ENCODE measurements at regions not wholly inside any gene's neighbourhood (a gene's known extent, or its start where the extent isn't known, plus 50 kb on each side); places are given as distances from the start of the nearest gene placed in this dataset.
A peak's percentile ranks its signal among the peaks of the same experiment; 100 is the strongest.
"Not testable (repeated sequence)": the region's sequence is repeated elsewhere in the genome, so short reads cannot be mapped to it uniquely, and the experiment has no call there.

- peak; percentile 55 for DNase-seq (ENCODE audit: low read depth)
These were observed 61.9 kb upstream of the ATP12A start for GRCh38 chr13:24618011-24618955.

- DNase-seq (ENCODE audit: low read depth) = no peak
These were observed 60.9 kb upstream of the ATP12A start for GRCh38 chr13:24619282-24619681.

- not testable (repeated sequence) for DNase-seq (ENCODE audit: low read depth)
These were observed 57.6 kb upstream of the ATP12A start for GRCh38 chr13:24622481-24623148.

- no peak for DNase-seq (ENCODE audit: low read depth)
These were observed 57.0 kb upstream of the ATP12A start for GRCh38 chr13:24623149-24623665.

GRCh38 chr13:24624363-24624762 is 55.8 kb upstream of the ATP12A start:
- no peak for DNase-seq (ENCODE audit: low read depth)

GRCh38 chr13:24624801-24625231 is 55.4 kb upstream of the ATP12A start:
- DNase-seq (ENCODE audit: low read depth) = no peak

GRCh38 chr13:24625331-24625731 is 54.9 kb upstream of the ATP12A start:
- DNase-seq (ENCODE audit: low read depth) = no peak

GRCh38 chr13:24625870-24626849 is 54.0 kb upstream of the ATP12A start:
- no peak for DNase-seq (ENCODE audit: low read depth)

GRCh38 chr13:24627090-24627714 is 53.0 kb upstream of the ATP12A start:
- DNase-seq (ENCODE audit: low read depth) = no peak

- no peak for DNase-seq (ENCODE audit: low read depth)
These were observed 52.3 kb upstream of the ATP12A start for GRCh38 chr13:24627946-24628345.

GRCh38 chr13:24629320-24629719 is 50.9 kb upstream of the ATP12A start:
- DNase-seq (ENCODE audit: low read depth) = no peak

- no peak for DNase-seq (ENCODE audit: low read depth)
These were observed 50.1 kb upstream of the ATP12A start for GRCh38 chr13:24630121-24630520.
